GM08714 (cell line): ENCODE measurements at regions not wholly inside any gene's neighbourhood (a gene's known extent, or its start where the extent isn't known, plus 50 kb on each side); places are given as distances from the start of the nearest gene placed in this dataset.

Experiments
- H3K4me3 ChIP-seq: fragments of 200-500 bp; sonication (Bioruptor generic); 2 replicates; pipeline ENCODE4 v1.5.1; 2014; ENCODE audit warnings: mild to moderate bottlenecking, low read length, inconsistent platforms
- ZNF274 ChIP-seq: IDR thresholded peaks from 2 replicates; pipeline ENCODE4 v1.6.1; 2012; ENCODE audit warnings: mild to moderate bottlenecking, low read depth, low read length

- peak overlapping the region; percentile 97; the same call in 1 of the 2 replicates for H3K4me3 ChIP-seq
- TF ChIP-seq ZNF274: no peak
Observed at GRCh38 chr14:105890474-105891220, 364.3 kb downstream of the TMEM121 start.

GRCh38 chr14:105891221-105891602 lies 364.8 kb downstream of the TMEM121 start:
- TF ChIP-seq ZNF274: no peak
- peak overlapping the region; percentile 97; the same call in 1 of the 2 replicates for H3K4me3 ChIP-seq

GRCh38 chr14:105891631-105892452 lies 365.5 kb downstream of the TMEM121 start:
- peak overlapping the region; percentile 97 for H3K4me3 ChIP-seq
- TF ChIP-seq ZNF274: no peak

- peak overlapping the region; percentile 97; the same call in 1 of the 2 replicates for H3K4me3 ChIP-seq
Observed at GRCh38 chr14:105892453-105893441, 366.4 kb downstream of the TMEM121 start.

GRCh38 chr14:105893686-105894085 lies 367.3 kb downstream of the TMEM121 start:
- H3K4me3 ChIP-seq: peak overlapping the region; percentile 48; the same call in 1 of the 2 replicates

GRCh38 chr14:105894125-105894977 lies 368.0 kb downstream of the TMEM121 start:
- no peak for TF ChIP-seq ZNF274
- H3K4me3 ChIP-seq: peak overlapping the region; percentile 48; the same call in 1 of the 2 replicates

- TF ChIP-seq ZNF274: no peak
- peak overlapping the region; percentile 48; the same call in 1 of the 2 replicates for H3K4me3 ChIP-seq
Observed at GRCh38 chr14:105894978-105895881, 368.8 kb downstream of the TMEM121 start.

GRCh38 chr14:105896206-105896605 lies 369.8 kb downstream of the TMEM121 start:
- peak overlapping the region; percentile 48; the same call in 1 of the 2 replicates for H3K4me3 ChIP-seq

GRCh38 chr14:105896961-105897724 lies 370.8 kb downstream of the TMEM121 start:
- peak overlapping the region; percentile 47; the same call in 1 of the 2 replicates for H3K4me3 ChIP-seq

GRCh38 chr14:105897725-105898113 lies 371.3 kb downstream of the TMEM121 start:
- no peak for TF ChIP-seq ZNF274
- peak overlapping the region; percentile 47; the same call in 1 of the 2 replicates for H3K4me3 ChIP-seq

- peak overlapping the region; percentile 47; the same call in 1 of the 2 replicates for H3K4me3 ChIP-seq
- no peak for TF ChIP-seq ZNF274
Observed at GRCh38 chr14:105898482-105899010, 372.2 kb downstream of the TMEM121 start.
